Ishikawa (cell line): ENCODE measurements at regions not wholly inside any gene's neighbourhood (a gene's known extent, or its start where the extent isn't known, plus 50 kb on each side); places are given as distances from the start of the nearest gene placed in this dataset.

ENCODE experiments used
- CEBPB ChIP-seq: IDR thresholded peaks from 2 replicates; pipeline ENCODE4 v1.6.1; 2012
- TCF12 ChIP-seq: IDR thresholded peaks from 2 replicates; pipeline ENCODE4 v1.6.1; 2012; ENCODE audit warnings: low read depth
- TF ChIP-seq, protein P1 (sequence below): IDR thresholded peaks from 2 replicates; pipeline ENCODE4 v1.6.1; 2012

DNA sequence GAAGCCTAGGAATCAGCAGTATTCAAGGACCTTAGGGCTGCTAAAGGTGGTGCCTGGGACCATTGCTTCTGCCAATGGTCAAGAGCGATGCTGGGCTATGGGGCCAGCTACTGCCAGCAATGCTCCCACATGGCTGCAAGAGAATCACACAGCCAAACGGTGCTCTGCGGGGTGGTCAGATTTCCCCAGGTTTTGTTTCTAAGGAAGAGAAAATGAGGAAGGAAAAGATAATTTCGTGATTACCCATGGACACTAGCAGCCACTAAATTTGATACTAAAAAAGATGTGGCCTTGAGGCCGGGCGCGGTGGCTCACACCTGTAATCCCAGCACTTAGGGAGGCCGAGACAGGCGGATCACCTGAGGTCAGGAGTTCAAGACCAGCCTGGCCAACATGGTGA lies 83.0 kb downstream of the LYZL2 start:
- TF ChIP-seq TCF12 = no peak
- TF ChIP-seq, protein P1, sequence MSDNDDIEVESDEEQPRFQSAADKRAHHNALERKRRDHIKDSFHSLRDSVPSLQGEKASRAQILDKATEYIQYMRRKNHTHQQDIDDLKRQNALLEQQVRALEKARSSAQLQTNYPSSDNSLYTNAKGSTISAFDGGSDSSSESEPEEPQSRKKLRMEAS = no peak
- no peak for TF ChIP-seq CEBPB
